ENCODE measurements at regions not wholly inside any gene's neighbourhood (a gene's known extent, or its start where the extent isn't known, plus 50 kb on each side); places are given as distances from the start of the nearest gene placed in this dataset.

- H3K27ac ChIP-seq = no peak overlapping the region
- no peak for DNase-seq
- WGBS, 4 donors = 62 to 68% (median 66%) methylated on average over 1 of the region's 1 CpG
Measured at GRCh38 chr6:12232821-12233220, 57.3 kb upstream of the EDN1 start.

GRCh38 chr6:12233693-12234571, 56.2 kb upstream of the EDN1 start:
- ATAC-seq (peak in 3 of 4 donors; percentile 52 to 66 (median 60)), DNase-seq (peak in 1 of 5 donors; percentile 31)
- intact Hi-C loops (cut with DNase I) = loop anchor here (2.0 to 10.0 kb wide), 13 partner anchors 169 to 649 kb away; no protein-coding TSS in a partner anchor
- Histone ChIP-seq H3K27me3 (no peaks in the 10 kb centered on the region), H3K4me1 (peaks cover 0 to 42% (median 0%) of the 10 kb centered on the region in 12 donors), H3K4me3 (no peak overlapping the region), H3K9me3 (no peaks in the 10 kb centered on the region), H3K27ac (peak overlapping the region in 1 of 12 donors; percentile 11), H3K36me3 (no peaks in the 10 kb centered on the region)
- TF ChIP-seq CTCF (IDR thresholded peaks at IDR 0.05) (peak; percentile 58 to 80 (median 68)), POLR2A (IDR thresholded peaks at IDR 0.05) (no peak)
- 88 to 94% (median 90%) methylated on average over 4 of the region's 4 CpGs for WGBS, 4 donors

More at GRCh38 chr6:12232821-12233220, 57.3 kb upstream of the EDN1 start:
- Histone ChIP-seq H3K36me3 (no peaks in the 10 kb centered on the region), H3K9me3 (no peaks in the 10 kb centered on the region), H3K4me1 (peaks cover 0 to 34% (median 0%) of the 10 kb centered on the region in 12 donors), H3K4me3 (no peak overlapping the region), H3K27me3 (no peaks in the 10 kb centered on the region)
- ATAC-seq = no peak
- TF ChIP-seq POLR2A (IDR thresholded peaks at IDR 0.05) (no peak), CTCF (IDR thresholded peaks at IDR 0.05) (no peak)
- intact Hi-C loops (cut with DNase I) = loop anchor here (2.0 to 10.0 kb wide), 11 partner anchors 168 to 648 kb away; no protein-coding TSS in a partner anchor

- no peaks in the 10 kb centered on the region for H3K27me3 ChIP-seq
- WGBS, 4 donors = 72 to 82% (median 78%) methylated on average over 5 of the region's 5 CpGs
- H3K36me3 ChIP-seq = no peaks in the 10 kb centered on the region
- no peak overlapping the region for H3K4me3 ChIP-seq
- intact Hi-C loops (cut with DNase I) = loop anchor here in 9 of 10 donors (2.0 to 10.0 kb wide), 11 partner anchors 171 to 651 kb away; no protein-coding TSS in a partner anchor
- no peak for TF ChIP-seq POLR2A (IDR thresholded peaks at IDR 0.05)
- TF ChIP-seq CTCF (IDR thresholded peaks at IDR 0.05) = no peak
- ATAC-seq (no peak), DNase-seq (no peak)
- H3K9me3 ChIP-seq = no peaks in the 10 kb centered on the region
- peaks cover 0 to 43% (median 0%) of the 10 kb centered on the region in 12 donors for H3K4me1 ChIP-seq
- no peak overlapping the region for H3K27ac ChIP-seq
Measured at GRCh38 chr6:12235341-12235740, 54.8 kb upstream of the EDN1 start.

- WGBS, 4 donors = 77 to 84% (median 79%) methylated on average over 8 of the region's 8 CpGs
- peaks cover 0 to 5% (median 0%) of the 10 kb centered on the region in 9 donors for H3K27me3 ChIP-seq
- no peaks in the 10 kb centered on the region for H3K9me3 ChIP-seq
- intact Hi-C loops (cut with DNase I) = loop anchor here in 8 of 10 donors (5.0 to 10.0 kb wide), 9 partner anchors 173 to 653 kb away; no protein-coding TSS in a partner anchor
- H3K27ac ChIP-seq = no peak overlapping the region
- DNase-seq (no peak), ATAC-seq (peak in 1 of 4 donors; percentile 59)
- H3K36me3 ChIP-seq = no peaks in the 10 kb centered on the region
- no peak overlapping the region for H3K4me3 ChIP-seq
- peaks cover 0 to 45% (median 0%) of the 10 kb centered on the region in 12 donors for H3K4me1 ChIP-seq
- no peak for TF ChIP-seq POLR2A (IDR thresholded peaks at IDR 0.05)
- TF ChIP-seq CTCF (IDR thresholded peaks at IDR 0.05) = no peak
Measured at GRCh38 chr6:12238219-12238618, 51.9 kb upstream of the EDN1 start.
